ENCODE measurements at regions not wholly inside any gene's neighbourhood (a gene's known extent, or its start where the extent isn't known, plus 50 kb on each side); places are given as distances from the start of the nearest gene placed in this dataset.

GRCh38 chrX:16451334-16451733 lies 198.6 kb upstream of the S100G start:
- TF ChIP-seq CTCF (IDR thresholded peaks at IDR 0.05; ENCODE audit: low read depth, low read length) (no peak), EZH2phosphoT487 (IDR thresholded peaks at IDR 0.05; ENCODE audit: low read depth) (no peak)

Measured in OCI-LY3 (cell line).